GM21786 (cell line): ENCODE measurements at regions not wholly inside any gene's neighbourhood (a gene's known extent, or its start where the extent isn't known, plus 50 kb on each side); places are given as distances from the start of the nearest gene placed in this dataset.

ENCODE experiments used
- ATAC-seq: cut with Tn5 transposase; IDR thresholded peaks from one replicate; pipeline ENCODE4 v1.9.1; 2021; ENCODE audit not compliant: unreplicated experiment

GRCh38 chr18:54767098-54767497 lies 61.2 kb upstream of the RAB27B start:
- no peak for ATAC-seq

GRCh38 chr18:54769526-54770464 lies 58.5 kb upstream of the RAB27B start:
- no peak for ATAC-seq

- no peak for ATAC-seq
These were observed 56.2 kb upstream of the RAB27B start for GRCh38 chr18:54772056-54772455.

GRCh38 chr18:54774423-54774822 lies 53.9 kb upstream of the RAB27B start:
- ATAC-seq: no peak

GRCh38 chr18:54774981-54775665 lies 53.2 kb upstream of the RAB27B start:
- ATAC-seq: no peak

- ATAC-seq: no peak
These were observed 52.6 kb upstream of the RAB27B start for GRCh38 chr18:54775686-54776085.

- ATAC-seq: peak; percentile 48
These were observed 51.8 kb upstream of the RAB27B start for GRCh38 chr18:54776282-54776977.

GRCh38 chr18:54777118-54777791 lies 51.0 kb upstream of the RAB27B start:
- peak; percentile 57 for ATAC-seq

- no peak for ATAC-seq
These were observed 50.3 kb upstream of the RAB27B start for GRCh38 chr18:54777989-54778388.
